HG03571 (cell line): ENCODE measurements at regions not wholly inside any gene's neighbourhood (a gene's known extent, or its start where the extent isn't known, plus 50 kb on each side); places are given as distances from the start of the nearest gene placed in this dataset.

Source experiments
- ATAC-seq: cut with Tn5 transposase; IDR thresholded peaks from one replicate; pipeline ENCODE4 v1.9.1; 2021; ENCODE audit not compliant: unreplicated experiment

GRCh38 chr3:23663661-23664186 lies 142.0 kb upstream of the UBE2E1 start:
- ATAC-seq = no peak

GRCh38 chr3:23664459-23664858 lies 141.3 kb upstream of the UBE2E1 start:
- no peak for ATAC-seq

DNA sequence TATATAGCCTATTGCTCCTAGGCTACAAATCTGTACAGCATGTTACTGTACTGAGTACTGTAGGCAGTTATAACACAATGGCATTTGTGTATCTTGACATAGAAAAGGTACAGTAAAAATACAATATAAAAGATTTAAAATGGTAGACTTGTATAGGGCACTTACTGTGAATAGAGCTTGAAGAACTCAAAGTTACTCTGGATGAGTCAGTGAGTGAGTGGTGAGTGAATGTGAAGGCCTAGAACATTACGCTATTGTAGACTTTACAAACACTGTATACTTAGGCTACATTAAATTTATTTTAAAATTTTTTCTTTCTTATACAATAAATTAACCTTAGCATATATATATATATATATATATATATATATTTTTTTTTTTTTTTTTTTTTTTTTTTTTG lies 140.0 kb upstream of the UBE2E1 start:
- no peak for ATAC-seq

DNA sequence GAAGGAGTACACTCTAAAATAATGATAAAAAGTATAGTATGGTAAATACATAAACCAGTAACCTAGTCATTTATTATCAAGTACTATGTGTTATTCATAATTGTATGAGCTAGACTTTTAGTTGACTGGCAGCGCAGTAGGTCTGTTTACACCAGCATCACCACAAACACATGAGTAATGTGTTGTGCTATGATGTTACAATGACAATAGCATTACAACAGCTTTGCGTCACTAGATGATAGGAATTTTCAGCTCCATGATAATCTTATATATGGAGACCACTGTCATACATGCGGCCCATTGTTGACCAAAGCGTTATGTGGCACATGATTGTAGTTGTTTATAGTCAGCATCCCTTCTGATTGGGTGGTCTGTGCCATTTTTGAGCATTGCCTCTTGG lies 138.9 kb upstream of the UBE2E1 start:
- ATAC-seq = no peak

DNA sequence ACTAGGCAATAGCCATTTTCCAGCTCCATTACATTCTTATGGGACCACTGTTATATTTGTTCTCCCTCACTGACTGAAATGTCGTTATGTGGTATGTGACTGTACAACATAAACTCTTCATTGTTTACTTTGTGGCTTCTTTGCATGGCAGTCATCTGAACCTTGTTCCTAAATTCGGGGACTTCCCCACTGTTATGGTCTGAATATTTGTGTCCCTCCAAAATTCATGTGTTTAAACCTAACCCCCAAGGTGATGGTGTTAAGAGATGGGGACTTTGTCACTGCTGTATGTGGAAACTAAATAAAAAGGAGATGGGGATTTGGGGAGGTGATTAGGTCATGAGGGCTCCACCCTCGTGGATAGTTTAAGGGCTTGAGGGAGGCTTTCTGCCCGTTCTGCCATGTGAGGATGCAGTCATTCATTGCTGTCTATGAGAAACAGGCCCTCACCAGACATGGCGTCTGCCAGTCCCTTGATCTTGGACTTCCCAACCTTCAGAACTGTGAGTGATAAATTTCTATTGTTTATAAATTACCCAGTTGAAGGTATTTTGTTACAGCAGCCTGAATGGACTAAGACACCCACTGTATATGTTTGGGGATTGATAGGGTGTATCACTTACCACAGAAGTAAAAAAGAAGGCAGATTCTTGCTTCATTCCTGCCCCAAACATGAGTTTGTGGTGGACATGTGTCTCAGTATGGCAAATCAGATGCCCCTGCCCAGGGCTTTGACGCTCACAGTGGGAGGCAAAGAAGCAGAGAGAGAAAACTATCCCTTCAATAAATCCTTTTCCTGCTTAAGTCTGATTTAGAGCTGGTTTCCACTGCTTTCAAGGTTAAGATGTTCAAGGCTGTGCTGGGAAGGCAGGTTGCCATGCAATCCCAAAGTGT lies 138.0 kb upstream of the UBE2E1 start:
- no peak for ATAC-seq

- no peak for ATAC-seq
Observed at GRCh38 chr3:23668430-23668904, 137.3 kb upstream of the UBE2E1 start.

- ATAC-seq = no peak
Observed at GRCh38 chr3:23669541-23670255, 136.1 kb upstream of the UBE2E1 start.

DNA sequence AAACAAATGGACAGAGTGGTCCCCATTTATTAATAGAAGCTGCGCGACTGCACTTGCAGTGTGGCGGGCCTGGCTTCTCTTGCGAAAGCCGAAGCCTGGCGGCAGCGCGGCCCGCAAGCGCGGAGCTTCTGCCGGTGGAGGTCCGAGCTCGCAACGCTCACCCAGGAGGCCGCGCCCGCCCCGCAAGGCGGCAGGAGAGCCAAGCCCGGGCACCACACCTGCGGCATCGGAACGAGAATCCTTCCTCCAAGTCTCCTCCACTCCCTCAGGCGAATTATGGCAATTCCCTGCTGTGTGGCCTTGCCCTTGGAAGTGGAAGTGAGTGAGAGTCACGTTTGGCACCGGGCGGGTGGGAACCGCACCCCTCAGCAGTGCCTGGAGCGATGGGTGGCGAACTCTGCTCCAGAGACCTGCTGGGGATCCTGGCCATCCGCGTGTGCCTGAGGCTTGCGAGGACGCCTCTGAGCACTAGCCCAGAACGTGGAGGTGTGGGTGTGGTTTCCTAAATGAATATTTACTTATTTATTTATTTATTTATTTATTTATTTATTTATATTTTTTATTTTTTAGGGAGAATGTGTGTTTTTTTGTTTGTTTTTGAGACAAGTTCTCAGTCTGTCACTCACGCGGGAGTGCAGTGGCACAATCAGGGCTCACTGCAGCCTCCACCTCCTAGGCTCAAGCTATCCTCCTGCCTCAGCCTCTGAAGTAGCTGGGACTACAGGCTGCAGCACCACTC lies 133.7 kb upstream of the UBE2E1 start:
- no peak for ATAC-seq

DNA sequence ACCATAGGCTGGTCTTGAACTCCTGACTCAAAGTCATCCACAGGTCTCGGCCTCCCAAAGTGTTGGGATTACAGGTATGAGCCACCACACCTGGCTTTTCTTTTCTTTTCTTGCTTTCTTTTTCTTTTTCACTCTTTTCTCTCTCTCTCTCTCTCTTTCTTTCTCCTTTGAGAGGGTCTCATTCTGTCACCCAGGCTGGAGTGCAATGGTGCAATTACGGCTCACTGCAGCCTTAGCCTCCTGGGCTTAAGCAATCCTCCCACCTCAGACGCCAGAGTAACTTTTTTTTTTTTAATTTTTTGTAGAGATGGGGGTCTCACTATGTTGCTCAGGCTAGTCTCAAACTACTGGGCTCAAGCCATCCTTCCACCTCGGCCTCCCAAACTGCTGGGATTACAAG lies 133.1 kb upstream of the UBE2E1 start:
- no peak for ATAC-seq

DNA sequence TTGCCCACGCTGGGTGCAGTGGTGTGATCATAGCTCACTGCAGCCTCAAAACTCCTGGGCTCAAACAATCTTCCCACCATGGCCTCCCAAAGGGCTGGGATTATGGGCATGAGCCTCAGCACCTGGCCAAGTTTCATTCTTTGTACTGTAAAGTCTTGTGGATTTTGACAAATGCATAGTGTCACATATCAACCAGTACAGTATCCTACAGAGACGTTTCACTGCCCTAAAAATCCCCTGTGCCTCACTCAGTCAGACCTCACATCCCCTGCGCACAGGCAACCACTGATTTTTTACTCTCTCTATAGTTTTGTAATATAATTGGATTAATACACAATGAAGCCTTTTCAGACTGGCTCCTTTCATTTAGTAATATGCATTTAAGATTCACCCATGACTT lies 130.7 kb upstream of the UBE2E1 start:
- ATAC-seq = no peak

- no peak for ATAC-seq
Observed at GRCh38 chr3:23676093-23676492, 129.7 kb upstream of the UBE2E1 start.

GRCh38 chr3:23682646-23683045 lies 123.1 kb upstream of the UBE2E1 start:
- ATAC-seq = no peak

- no peak for ATAC-seq
Observed at GRCh38 chr3:23685541-23686258, 120.1 kb upstream of the UBE2E1 start.

- no peak for ATAC-seq
Observed at GRCh38 chr3:23686519-23686918, 119.2 kb upstream of the UBE2E1 start.

DNA sequence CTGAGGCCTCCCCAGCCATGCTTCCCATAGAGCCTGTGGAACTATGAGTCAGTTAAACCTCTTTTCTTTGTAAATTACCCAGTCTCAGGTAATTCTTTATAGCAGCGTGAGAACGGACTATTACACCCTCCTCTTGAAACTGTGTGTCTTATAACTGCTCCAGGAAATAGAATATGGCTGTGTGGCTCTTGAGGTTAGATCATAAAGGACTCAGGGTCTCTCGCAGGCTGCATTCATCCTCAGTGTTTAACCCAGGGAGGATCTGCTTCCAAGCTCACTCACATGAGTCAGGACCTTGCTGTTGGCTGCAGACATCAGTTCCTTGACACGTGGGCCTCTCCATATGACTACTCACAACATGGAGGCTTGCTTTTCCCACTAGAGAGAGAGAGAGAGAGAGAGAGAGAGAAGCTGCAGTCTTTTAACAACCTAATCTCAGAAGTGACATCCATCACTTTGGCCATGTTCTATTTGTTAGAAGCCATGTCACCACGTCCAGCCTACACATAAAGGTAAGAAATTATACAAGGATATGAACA lies 114.3 kb upstream of the UBE2E1 start:
- no peak for ATAC-seq

DNA sequence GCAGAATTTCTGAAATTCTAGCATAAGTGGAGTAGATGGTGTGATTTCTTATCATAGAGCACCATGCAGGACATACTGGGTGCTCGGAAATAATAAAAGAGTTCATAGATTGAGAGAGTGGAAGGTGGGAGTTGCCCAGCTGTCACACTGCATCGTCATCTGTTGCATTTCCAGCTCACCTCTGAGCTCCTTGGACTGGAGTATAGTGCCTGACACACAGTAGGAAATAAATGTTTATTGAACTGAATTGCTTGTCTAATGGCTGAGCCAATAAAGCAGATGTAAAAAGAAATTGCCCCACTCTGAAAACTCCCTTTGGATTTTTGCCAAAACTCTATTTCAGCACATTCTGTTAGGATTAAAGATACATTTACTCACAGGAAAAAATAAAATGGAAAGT lies 108.9 kb upstream of the UBE2E1 start:
- no peak for ATAC-seq

DNA sequence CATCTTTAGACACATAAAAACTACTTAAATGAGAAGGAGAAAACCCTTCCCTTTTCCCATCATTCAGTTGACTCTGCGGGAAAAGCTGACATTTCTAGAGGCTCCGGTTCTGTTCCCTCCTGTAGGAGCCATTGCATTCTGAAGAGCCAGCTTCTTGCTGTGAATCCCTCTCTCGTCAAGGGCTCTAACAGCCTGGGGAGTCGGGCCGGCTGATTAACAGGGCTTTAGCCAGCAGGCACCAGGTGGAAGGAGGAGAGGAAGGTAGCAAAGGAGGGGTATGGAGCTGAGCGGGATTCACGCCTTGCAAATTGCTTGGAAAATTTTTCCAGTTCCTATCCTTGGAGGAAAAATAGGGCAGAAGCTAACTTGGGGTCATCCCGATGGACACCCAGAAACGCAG lies 108.3 kb upstream of the UBE2E1 start:
- no peak for ATAC-seq

- no peak for ATAC-seq
Observed at GRCh38 chr3:23698652-23699313, 107.0 kb upstream of the UBE2E1 start.

DNA sequence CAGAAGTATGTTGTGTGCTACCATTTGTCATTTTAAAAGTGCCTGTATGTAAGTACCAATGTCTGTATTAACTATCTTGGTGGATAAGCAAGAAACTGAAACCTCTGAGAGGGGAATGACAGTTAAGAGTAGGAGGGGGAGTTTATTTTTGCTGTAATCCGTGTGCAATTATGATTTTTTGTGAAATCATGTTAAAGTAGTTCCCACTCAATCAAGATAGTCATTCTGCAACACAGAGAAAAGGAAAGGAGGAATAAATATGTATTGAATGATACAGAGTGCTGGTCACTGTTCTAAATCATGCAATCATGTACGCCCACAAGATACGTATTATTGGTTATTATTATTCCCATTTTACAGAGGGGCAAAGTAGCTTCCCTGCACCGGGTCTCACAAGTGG lies 105.1 kb upstream of the UBE2E1 start:
- ATAC-seq = no peak
